ENCODE measurements at regions not wholly inside any gene's neighbourhood (a gene's known extent, or its start where the extent isn't known, plus 50 kb on each side); places are given as distances from the start of the nearest gene placed in this dataset.

DNA sequence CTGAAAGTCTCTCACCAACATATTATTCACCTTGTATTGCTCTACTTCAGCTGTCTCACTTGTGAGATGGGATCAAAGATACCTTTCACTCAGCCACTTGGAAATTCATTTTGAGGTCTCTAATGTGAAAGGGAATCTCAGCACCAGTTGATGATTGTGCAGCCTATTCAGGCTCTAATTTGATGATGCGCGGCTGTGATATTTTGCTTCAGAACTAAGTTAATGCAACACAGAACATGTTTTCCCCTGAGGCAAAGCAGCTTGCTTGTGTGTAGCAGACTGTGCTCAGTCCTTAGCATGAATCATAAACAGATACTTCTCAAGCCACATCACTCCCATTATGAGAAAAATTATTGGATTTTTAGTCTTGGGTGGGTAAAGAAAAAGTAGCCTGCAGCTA lies 378.8 kb downstream of the OSTF1 start:
- TF ChIP-seq, protein P1, sequence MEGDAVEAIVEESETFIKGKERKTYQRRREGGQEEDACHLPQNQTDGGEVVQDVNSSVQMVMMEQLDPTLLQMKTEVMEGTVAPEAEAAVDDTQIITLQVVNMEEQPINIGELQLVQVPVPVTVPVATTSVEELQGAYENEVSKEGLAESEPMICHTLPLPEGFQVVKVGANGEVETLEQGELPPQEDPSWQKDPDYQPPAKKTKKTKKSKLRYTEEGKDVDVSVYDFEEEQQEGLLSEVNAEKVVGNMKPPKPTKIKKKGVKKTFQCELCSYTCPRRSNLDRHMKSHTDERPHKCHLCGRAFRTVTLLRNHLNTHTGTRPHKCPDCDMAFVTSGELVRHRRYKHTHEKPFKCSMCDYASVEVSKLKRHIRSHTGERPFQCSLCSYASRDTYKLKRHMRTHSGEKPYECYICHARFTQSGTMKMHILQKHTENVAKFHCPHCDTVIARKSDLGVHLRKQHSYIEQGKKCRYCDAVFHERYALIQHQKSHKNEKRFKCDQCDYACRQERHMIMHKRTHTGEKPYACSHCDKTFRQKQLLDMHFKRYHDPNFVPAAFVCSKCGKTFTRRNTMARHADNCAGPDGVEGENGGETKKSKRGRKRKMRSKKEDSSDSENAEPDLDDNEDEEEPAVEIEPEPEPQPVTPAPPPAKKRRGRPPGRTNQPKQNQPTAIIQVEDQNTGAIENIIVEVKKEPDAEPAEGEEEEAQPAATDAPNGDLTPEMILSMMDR (conservative IDR thresholded peaks at IDR 0.05) = no peak
- TF ChIP-seq ZFX (IDR thresholded peaks at IDR 0.05) = no peak
